ENCODE measurements at regions not wholly inside any gene's neighbourhood (a gene's known extent, or its start where the extent isn't known, plus 50 kb on each side); places are given as distances from the start of the nearest gene placed in this dataset.

- no peak for TF ChIP-seq CTCF (conservative IDR thresholded peaks at IDR 0.05)
- TF ChIP-seq ZFX (IDR thresholded peaks at IDR 0.05), result no peak
These were observed 172.2 kb downstream of the HHIPL2 start for GRCh38 chr1:222375701-222376100.

GRCh38 chr1:222373831-222374602, 173.9 kb downstream of the HHIPL2 start:
- TF ChIP-seq ZFX (IDR thresholded peaks at IDR 0.05), result no peak
- no peak for TF ChIP-seq CTCF (conservative IDR thresholded peaks at IDR 0.05)
- H3K27ac ChIP-seq, result no peak overlapping the region

More at GRCh38 chr1:222375701-222376100, 172.2 kb downstream of the HHIPL2 start:
- H3K27ac ChIP-seq, result no peak overlapping the region

GRCh38 chr1:222373216-222373615, 174.7 kb downstream of the HHIPL2 start:
- H3K27ac ChIP-seq, result no peak overlapping the region
- TF ChIP-seq ZFX (IDR thresholded peaks at IDR 0.05) (no peak), CTCF (conservative IDR thresholded peaks at IDR 0.05) (no peak)

GRCh38 chr1:222372221-222372620, 175.7 kb downstream of the HHIPL2 start:
- TF ChIP-seq CTCF (conservative IDR thresholded peaks at IDR 0.05) (no peak), ZFX (IDR thresholded peaks at IDR 0.05) (no peak)
- no peak overlapping the region for H3K27ac ChIP-seq

GRCh38 chr1:222370913-222371675, 176.8 kb downstream of the HHIPL2 start:
- no peak overlapping the region for H3K27ac ChIP-seq
- TF ChIP-seq CTCF (conservative IDR thresholded peaks at IDR 0.05), result no peak
- no peak for TF ChIP-seq ZFX (IDR thresholded peaks at IDR 0.05)

- no peak overlapping the region for H3K27ac ChIP-seq
- no peak for TF ChIP-seq CTCF (conservative IDR thresholded peaks at IDR 0.05)
- no peak for TF ChIP-seq ZFX (IDR thresholded peaks at IDR 0.05)
These were observed 177.6 kb downstream of the HHIPL2 start for GRCh38 chr1:222370081-222370912.

Data from C4-2B (cell line).